Heart left ventricle (tissue), 13 donors: ENCODE measurements at regions not wholly inside any gene's neighbourhood (a gene's known extent, or its start where the extent isn't known, plus 50 kb on each side); places are given as distances from the start of the nearest gene placed in this dataset.

ENCODE experiments used
- CTCF ChIP-seq, 12 donors: fragments of 200-600 bp; sonication (generic) in 4 of 12; IDR thresholded peaks; one replicate each; pipeline versions ENCODE4 v1.5.0 to v1.8.0; 2018 to 2022; ENCODE audit warnings: antibody characterized with exemption in 12 of 12, mild to moderate bottlenecking in 5 of 12
- POLR2A ChIP-seq, 2 donors: fragments of 450-650 bp; IDR thresholded peaks; one replicate each; pipeline ENCODE4 v1.6.1; 2017; ENCODE audit warnings: antibody characterized with exemption in 2 of 2, mild to moderate bottlenecking in 2 of 2, moderate library complexity in 2 of 2
- donor health status: ischemic (EF 13 %, LVEDD 7.1; RV severe dilation, severe dysfunction).
- donor health status: DM: no; HTN: yes; CAD: no.
- donor health status: DM: no; HTN: no; CAD: no.
- donor health status: ischemic (EF 25% LVEDD 6.9; RV normal size, moderate dysfunction).
- donor health status: ischemic (EF 25% LVEDD 5.7; RV mildly dilated, moderate dysfunction).
- donor health status: ischemic (EF 35%, LVEDD 5.7; RV mildly dilated, moderate dysfunction).
- donor health status: nonischemic (EF 11% LVEDD 7.7; RV severe dilation, severe dysfunction).
- donor health status: DM: yes; HTN: yes; CAD: no.
- donor health status: PGD.
- donor health status: ischemic (EF 29% LVEDD 5.4; RV normal size, mild dysfunction).
- donor health status: nonischemic (EF 23%, LVEDD 6.1; RV moderate dilation, normal function).

GRCh38 chr2:106618614-106619013 lies 131.4 kb downstream of the CD8B2 start:
- TF ChIP-seq CTCF (IDR thresholded peaks at IDR 0.05) (no peak), POLR2A (IDR thresholded peaks at IDR 0.05) (no peak)
